Fibroblast of lung (primary cell): ENCODE measurements at regions not wholly inside any gene's neighbourhood (a gene's known extent, or its start where the extent isn't known, plus 50 kb on each side); places are given as distances from the start of the nearest gene placed in this dataset.

Experiments
- DNase-seq, 2 donors: peaks; one replicate each; pipeline versions ENCODE4 v3.0.0 to v3.0.0-alpha.2; 2010; ENCODE audit warnings: low read depth in 2 of 2
- H2AFZ ChIP-seq: 2 replicates; pipeline ENCODE4 v1.5.1; 2012; ENCODE audit warnings: low read length, control low read depth, inconsistent platforms
- H3K27ac ChIP-seq: 2 replicates; pipeline ENCODE4 v1.5.1; 2011; ENCODE audit warnings: low read length, control low read depth; ENCODE audit not compliant: insufficient read depth
- H3K27me3 ChIP-seq: 2 replicates; pipeline ENCODE4 v1.5.1; 2011; ENCODE audit warnings: mild to moderate bottlenecking, low read length; ENCODE audit not compliant: control insufficient read depth, insufficient read depth
- H3K36me3 ChIP-seq: 2 replicates; pipeline ENCODE4 v1.5.1; 2011; ENCODE audit warnings: low read length; ENCODE audit not compliant: control insufficient read depth, insufficient read depth
- H3K4me1 ChIP-seq: 2 replicates; pipeline ENCODE4 v1.5.1; 2011; ENCODE audit warnings: low read length; ENCODE audit not compliant: control insufficient read depth, insufficient read depth; ENCODE audit errors: extremely low read depth
- H3K4me2 ChIP-seq: 2 replicates; pipeline ENCODE4 v1.5.1; 2011; ENCODE audit warnings: low read length, control low read depth; ENCODE audit not compliant: insufficient read depth; ENCODE audit errors: extremely low read depth
- H3K4me3 ChIP-seq, 4 experiments: fragments of 200-600 bp in 1 of 4; sonication (generic) in 1 of 4; replicated peaks in 1 of 4; 2 replicates each; pipeline ENCODE4 v1.5.1; 2011 to 2016; ENCODE audit warnings: low read length in 4 of 4, low read depth in 3 of 4, mild to moderate bottlenecking in 3 of 4, control low read depth in 2 of 4, inconsistent platforms in 1 of 4, mixed read lengths in 1 of 4; ENCODE audit not compliant: insufficient read depth in 1 of 4; ENCODE audit errors: control extremely low read depth in 1 of 4
- H3K79me2 ChIP-seq: 2 replicates; pipeline ENCODE4 v1.5.1; 2012; ENCODE audit warnings: mild to moderate bottlenecking, low read length, inconsistent platforms; ENCODE audit not compliant: control insufficient read depth, insufficient read depth
- H3K9ac ChIP-seq: 2 replicates; pipeline ENCODE4 v1.5.1; 2011; ENCODE audit warnings: mild to moderate bottlenecking, low read length, control low read depth; ENCODE audit not compliant: insufficient read depth
- H3K9me3 ChIP-seq: 2 replicates; pipeline ENCODE4 v1.5.1; 2012; ENCODE audit warnings: low read depth, low read length; ENCODE audit not compliant: control insufficient read depth, insufficient read depth
- H4K20me1 ChIP-seq: 2 replicates; pipeline ENCODE4 v1.5.1; 2011; ENCODE audit warnings: low read length; ENCODE audit not compliant: control insufficient read depth, insufficient read depth; ENCODE audit errors: extremely low read depth
- EZH2 ChIP-seq: IDR thresholded peaks from 2 replicates; pipeline ENCODE4 v1.5.1; 2012; ENCODE audit warnings: low read length, control low read depth, mild to moderate bottlenecking; ENCODE audit errors: missing control alignments
- TF ChIP-seq, protein P1 (sequence below), 2 donors: IDR thresholded peaks in 1 of 2; conservative IDR thresholded peaks in 1 of 2; 1 replicate in 1 of 2; 2 replicates in 1 of 2; pipeline ENCODE4 v1.5.1; 2011 to 2012; ENCODE audit warnings: low read length in 2 of 2, control low read depth in 1 of 2, inconsistent platforms in 1 of 2, low read depth in 1 of 2, mild to moderate bottlenecking in 1 of 2

DNA sequence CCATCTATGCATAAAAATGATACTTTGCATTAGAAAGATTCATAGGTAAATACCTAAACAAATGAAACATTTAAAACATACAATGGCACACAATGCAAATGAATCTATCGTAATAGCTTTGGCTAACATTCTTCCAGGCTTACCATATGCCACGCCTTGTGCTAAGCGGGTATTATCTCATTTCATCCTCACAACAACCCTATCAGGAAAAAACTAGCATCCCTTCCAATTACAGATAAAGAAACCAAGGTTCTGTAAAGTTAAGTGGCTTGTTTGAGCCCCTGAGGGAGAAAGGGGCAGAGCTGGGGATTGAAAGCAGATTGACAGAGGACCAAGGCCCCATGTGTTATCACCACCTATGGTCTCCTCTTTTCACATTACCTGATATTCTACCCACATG, 145.4 kb upstream of the ETAA1 start:
- H3K4me2 ChIP-seq: no peak overlapping the region
- H3K27ac ChIP-seq: no peak overlapping the region
- H2AFZ ChIP-seq: no peak overlapping the region
- H4K20me1 ChIP-seq: no peaks in the 10 kb centered on the region
- DNase-seq: no peak
- H3K4me3 ChIP-seq: no peak overlapping the region
- no peaks in the 10 kb centered on the region for H3K27me3 ChIP-seq
- no peaks in the 10 kb centered on the region for H3K79me2 ChIP-seq
- no peaks in the 10 kb centered on the region for H3K36me3 ChIP-seq
- H3K9ac ChIP-seq: no peak overlapping the region
- TF ChIP-seq, protein P1, sequence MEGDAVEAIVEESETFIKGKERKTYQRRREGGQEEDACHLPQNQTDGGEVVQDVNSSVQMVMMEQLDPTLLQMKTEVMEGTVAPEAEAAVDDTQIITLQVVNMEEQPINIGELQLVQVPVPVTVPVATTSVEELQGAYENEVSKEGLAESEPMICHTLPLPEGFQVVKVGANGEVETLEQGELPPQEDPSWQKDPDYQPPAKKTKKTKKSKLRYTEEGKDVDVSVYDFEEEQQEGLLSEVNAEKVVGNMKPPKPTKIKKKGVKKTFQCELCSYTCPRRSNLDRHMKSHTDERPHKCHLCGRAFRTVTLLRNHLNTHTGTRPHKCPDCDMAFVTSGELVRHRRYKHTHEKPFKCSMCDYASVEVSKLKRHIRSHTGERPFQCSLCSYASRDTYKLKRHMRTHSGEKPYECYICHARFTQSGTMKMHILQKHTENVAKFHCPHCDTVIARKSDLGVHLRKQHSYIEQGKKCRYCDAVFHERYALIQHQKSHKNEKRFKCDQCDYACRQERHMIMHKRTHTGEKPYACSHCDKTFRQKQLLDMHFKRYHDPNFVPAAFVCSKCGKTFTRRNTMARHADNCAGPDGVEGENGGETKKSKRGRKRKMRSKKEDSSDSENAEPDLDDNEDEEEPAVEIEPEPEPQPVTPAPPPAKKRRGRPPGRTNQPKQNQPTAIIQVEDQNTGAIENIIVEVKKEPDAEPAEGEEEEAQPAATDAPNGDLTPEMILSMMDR (conservative IDR thresholded peaks at IDR 0.05 in 1 of 2, IDR thresholded peaks at IDR 0.05 in 1 of 2; ENCODE audit: low read depth in 1 of 2, low read length in 2 of 2): no peak
- TF ChIP-seq EZH2: no peak
- H3K4me1 ChIP-seq: no peaks in the 10 kb centered on the region
- no peaks in the 10 kb centered on the region for H3K9me3 ChIP-seq

GRCh38 chr2:67255933-67256615, 141.1 kb upstream of the ETAA1 start:
- H3K9ac ChIP-seq: no peak overlapping the region
- H3K27me3 ChIP-seq: no peaks in the 10 kb centered on the region
- no peak overlapping the region for H2AFZ ChIP-seq
- TF ChIP-seq, protein P1 (conservative IDR thresholded peaks at IDR 0.05 in 1 of 2, IDR thresholded peaks at IDR 0.05 in 1 of 2; ENCODE audit: low read depth in 1 of 2, low read length in 2 of 2): no peak
- no peak for TF ChIP-seq EZH2
- peak overlapping the region; percentile 16 for H3K27ac ChIP-seq
- H3K4me1 ChIP-seq: no peaks in the 10 kb centered on the region
- H4K20me1 ChIP-seq: no peaks in the 10 kb centered on the region
- DNase-seq: peak; percentile 80 to 89
- H3K4me2 ChIP-seq: no peak overlapping the region
- no peak overlapping the region for H3K4me3 ChIP-seq
- no peaks in the 10 kb centered on the region for H3K79me2 ChIP-seq
- H3K36me3 ChIP-seq: no peaks in the 10 kb centered on the region
- H3K9me3 ChIP-seq: no peaks in the 10 kb centered on the region

DNA sequence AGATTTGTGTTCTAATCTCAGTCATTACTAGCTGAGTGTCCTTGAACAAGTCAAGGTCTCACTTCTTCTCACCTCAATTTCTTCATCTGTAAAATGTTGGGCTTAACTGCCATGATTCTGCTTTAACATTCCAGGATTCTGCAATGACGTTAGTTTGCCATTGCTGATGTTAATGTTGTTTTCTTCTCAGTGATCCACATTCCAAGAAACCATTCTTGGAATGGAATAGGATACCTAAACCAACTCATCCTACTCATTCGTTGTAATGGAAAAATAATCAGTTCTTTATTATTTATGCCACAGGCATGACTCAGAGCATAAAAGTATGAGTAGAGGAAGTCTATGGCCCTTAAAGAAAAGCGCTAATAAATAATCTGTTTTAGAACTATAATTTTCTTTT, 140.2 kb upstream of the ETAA1 start:
- H3K36me3 ChIP-seq: no peaks in the 10 kb centered on the region
- H3K4me2 ChIP-seq: no peak overlapping the region
- H4K20me1 ChIP-seq: no peaks in the 10 kb centered on the region
- H3K9me3 ChIP-seq: no peaks in the 10 kb centered on the region
- no peak overlapping the region for H3K4me3 ChIP-seq
- no peaks in the 10 kb centered on the region for H3K27me3 ChIP-seq
- no peaks in the 10 kb centered on the region for H3K4me1 ChIP-seq
- no peak overlapping the region for H2AFZ ChIP-seq
- peak; percentile 85 to 91 for DNase-seq
- TF ChIP-seq, protein P1 (conservative IDR thresholded peaks at IDR 0.05 in 1 of 2, IDR thresholded peaks at IDR 0.05 in 1 of 2; ENCODE audit: low read depth in 1 of 2, low read length in 2 of 2): no peak
- H3K9ac ChIP-seq: no peak overlapping the region
- no peaks in the 10 kb centered on the region for H3K79me2 ChIP-seq
- H3K27ac ChIP-seq: peak overlapping the region; percentile 16
